T-helper 1 cell treated with Interleukin-12 subunit alpha and Interleukin-12 subunit beta and Interleukin-4 antibody, amounts not matched to agents 30 ng/mL and 1 ng/mL, for 36 hours (primary cell): ENCODE measurements at regions not wholly inside any gene's neighbourhood (a gene's known extent, or its start where the extent isn't known, plus 50 kb on each side); places are given as distances from the start of the nearest gene placed in this dataset.
"Not testable (repeated sequence)": the region's sequence is repeated elsewhere in the genome, so short reads cannot be mapped to it uniquely, and the experiment has no call there.

ENCODE experiments used
- intact Hi-C: fragments of 100-400 bp; cut with micrococcal nuclease; formaldehyde crosslinking; loops from one replicate; pipeline ENCODE4 v1.15.1; 2024

DNA sequence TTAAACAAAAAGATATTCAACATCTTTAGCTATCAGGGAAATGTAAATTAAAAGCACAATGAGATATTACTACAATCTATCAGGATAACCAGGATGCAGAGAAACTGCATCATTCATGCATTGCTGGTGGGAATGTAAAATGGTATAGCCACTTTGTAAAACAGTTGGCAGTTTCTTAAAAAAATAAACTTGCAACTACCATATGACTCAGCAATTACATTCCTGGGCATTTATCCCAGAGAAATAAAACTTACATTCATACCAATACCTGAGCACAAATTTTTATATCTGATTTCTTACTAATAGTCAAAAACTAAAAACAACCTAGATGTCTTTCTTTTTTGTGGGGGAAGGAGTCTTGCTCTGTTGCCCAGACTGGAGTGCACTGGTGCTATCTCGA is 190.3 kb upstream of the TAB2 start:
- intact Hi-C loops, result loop anchor here (5.0 kb wide), 1 partner anchor 45 kb away; no protein-coding TSS in a partner anchor

DNA sequence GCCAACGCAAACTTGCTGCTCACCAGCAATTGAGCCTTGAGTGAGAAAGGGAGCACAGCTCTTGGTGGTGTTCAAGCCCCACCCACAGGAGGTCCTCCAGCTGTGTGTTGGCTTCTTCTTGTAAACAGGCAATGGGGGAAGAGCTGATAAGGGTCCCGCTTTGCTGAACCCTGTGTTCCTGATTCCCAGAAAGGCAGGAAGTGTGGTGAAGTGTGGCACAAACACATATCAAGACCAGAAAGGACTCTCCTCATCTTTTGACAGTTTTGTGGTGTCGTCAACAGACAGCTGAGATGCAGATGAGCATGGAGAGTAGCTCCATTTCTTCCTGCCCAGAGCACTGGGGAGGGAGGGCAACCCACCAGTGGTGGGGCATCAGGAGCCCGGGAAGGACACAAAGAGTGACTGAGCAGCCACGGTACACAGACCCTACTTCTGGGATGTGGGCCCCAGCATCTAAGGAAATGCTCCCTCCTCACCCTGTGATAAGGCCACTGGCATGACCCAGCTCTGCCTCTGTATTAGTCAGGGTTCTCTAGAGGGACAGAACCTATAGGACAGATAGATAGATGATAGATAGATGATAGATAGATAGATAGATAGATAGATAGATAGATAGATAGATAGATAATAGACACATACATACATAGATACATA is 188.9 kb upstream of the TAB2 start:
- intact Hi-C loops, result loop anchor here (1.0 to 5.0 kb wide), 5 partner anchors 12 to 82 kb away; no protein-coding TSS in a partner anchor

DNA sequence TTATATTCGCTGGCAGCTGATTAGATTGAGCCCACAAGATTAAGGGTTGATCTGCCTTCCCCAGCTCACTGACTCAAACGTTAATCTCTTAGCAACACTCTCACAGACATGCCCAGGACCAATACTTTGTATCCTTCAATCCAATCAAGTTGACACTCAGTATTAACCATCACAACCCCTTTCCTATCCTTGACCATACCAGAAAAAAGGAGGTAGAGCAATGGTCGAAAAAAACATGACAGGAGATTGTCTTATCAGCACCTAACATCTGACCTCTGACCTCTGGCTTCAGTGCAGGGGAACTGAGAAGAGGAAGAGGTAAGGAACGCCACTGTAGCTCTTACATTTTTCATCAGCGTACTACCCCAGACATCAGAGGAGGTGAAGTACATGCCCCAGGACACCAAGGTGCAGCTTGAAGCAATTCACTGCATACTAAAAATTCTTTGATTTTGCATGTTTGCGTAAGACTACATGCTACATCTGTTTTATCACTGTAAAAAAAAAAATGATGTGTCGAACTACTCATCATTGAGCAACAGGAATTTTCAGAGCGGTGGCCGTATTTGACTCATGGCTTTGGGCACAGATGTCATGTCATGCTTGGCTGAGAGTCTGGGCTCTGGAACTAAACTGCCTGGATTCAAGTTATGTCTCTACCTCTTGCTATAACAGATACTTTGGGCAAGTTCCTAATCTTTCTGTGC is 188.0 kb upstream of the TAB2 start:
- intact Hi-C loops, result loop anchor here (2.0 to 5.0 kb wide), 3 partner anchors 15 to 81 kb away; no protein-coding TSS in a partner anchor

- intact Hi-C loops, result no loop called here
Observed at GRCh38 chr6:149130090-149130489, 187.4 kb upstream of the TAB2 start.

DNA sequence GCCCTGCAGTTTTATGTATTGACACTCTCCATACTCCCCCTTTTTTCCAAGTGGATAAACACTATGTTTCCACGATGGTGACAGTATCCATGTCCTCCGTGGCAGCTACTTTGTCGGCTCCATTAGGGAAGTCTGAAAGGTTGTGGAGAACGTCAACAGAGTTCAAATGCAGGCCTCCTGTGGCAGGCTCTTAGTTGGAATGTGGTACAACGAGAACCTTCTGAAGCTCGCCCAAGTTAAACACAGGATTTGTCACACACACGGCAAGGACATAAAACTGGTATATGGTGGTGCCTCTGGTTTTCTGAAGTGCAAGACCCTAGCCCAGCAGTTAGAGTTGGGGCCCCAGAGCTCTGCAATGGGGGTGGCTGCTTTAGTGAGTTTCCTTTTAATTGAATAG is 187.0 kb upstream of the TAB2 start:
- intact Hi-C loops, result no loop called here

GRCh38 chr6:149131891-149132290 is 185.6 kb upstream of the TAB2 start:
- intact Hi-C loops, result loop anchor here (1.0 kb wide), 1 partner anchor 9 kb away; no protein-coding TSS in a partner anchor

DNA sequence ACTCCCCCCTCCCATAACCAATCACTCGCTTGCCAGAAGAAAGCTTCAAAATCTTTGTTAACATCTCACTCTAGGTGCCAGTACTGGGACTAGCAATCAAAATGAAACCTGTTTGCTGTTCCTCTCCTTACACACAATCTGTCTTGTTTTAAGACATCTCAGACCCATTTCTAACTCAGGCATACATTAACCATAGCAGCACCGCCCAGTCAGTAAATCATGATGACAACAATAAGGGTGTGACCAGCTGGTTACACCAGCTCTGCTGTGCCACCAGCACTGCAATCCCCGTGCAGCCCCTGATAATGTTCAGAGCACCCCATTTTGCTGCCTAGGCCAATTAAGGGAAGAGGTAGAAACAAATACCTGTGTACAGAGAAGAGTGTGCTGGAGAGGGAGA is 185.2 kb upstream of the TAB2 start:
- intact Hi-C loops, result no loop called here

DNA sequence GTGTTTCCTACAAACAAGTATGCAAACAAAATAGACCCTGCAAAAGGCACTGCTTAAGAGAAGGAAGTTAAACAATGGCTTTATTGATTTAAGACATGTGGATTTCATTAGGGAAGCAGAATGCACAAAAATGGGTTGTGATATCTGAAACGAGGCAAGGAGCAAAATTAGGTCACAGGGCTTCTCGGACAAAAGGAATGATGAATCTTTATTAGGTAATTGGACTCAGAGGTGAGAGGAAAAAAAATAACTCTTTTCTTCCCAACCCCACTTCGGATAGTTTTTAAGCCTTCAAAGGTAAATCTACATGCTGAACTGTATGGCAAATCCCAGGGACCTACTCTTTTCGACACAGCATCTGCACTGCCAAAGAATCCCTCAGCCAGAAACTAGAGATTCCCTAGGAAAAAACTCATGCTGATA is 183.0 kb upstream of the TAB2 start:
- intact Hi-C loops, result no loop called here

DNA sequence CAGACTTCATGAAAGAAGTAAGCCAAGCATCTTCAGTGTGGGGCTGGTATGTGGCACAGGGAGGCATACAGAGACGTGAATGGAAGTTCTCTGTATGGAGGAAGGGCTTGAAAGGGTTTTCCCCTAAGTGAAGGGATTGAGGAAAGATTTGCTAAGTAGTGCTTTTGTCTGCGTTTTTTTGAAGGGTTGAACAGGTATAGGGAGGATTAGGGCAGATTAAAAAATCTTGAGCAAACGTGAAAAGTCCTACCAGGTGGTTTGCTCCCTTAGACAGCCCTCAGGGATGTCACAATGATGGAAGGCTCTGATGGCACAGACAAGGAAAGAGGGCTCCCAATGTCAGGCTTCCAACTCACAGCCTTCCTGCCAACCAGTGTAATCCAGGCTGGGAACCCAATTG is 181.7 kb upstream of the TAB2 start:
- intact Hi-C loops, result no loop called here

GRCh38 chr6:149136273-149136912 is 181.1 kb upstream of the TAB2 start:
- intact Hi-C loops, result no loop called here

- intact Hi-C loops, result no loop called here
Observed at GRCh38 chr6:149136913-149137286, 180.6 kb upstream of the TAB2 start.

DNA sequence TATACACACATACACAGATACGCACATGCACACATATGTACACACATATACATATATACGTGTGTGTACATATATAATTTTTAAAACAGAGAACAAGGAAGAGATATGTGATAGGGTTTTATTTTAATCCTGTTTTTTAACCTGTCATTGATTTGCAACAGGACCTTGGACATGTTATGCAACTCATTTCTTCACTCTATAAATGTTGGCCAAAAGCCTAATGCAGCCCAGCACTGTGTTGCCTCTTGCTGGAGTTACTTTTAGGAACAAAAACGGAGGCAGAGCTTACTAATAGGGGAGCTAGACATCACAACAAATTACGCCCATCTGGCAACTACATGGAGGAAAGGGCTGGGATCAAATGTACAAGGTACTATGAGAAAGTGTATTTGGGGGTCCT is 179.9 kb upstream of the TAB2 start:
- intact Hi-C loops, result no loop called here

DNA sequence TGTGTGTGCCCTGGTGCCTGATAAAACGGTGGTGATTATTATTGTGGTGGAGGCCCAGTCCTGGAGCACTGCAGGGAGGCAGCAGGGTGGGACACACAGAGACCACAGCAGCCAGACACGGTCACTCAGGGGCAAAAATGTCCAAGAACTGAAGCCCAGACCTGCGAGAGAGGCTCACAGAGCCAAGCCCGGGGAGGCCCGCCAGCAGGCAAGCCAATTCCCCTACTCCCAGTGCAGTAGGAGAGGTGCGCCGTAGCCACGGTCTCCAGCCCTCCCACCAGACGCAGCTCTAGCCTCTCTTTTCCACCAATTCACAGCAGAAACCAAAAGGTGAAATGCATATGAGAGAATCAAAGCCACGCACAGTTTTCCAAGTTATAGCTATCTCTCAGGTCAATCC is 179.4 kb upstream of the TAB2 start:
- intact Hi-C loops, result no loop called here

GRCh38 chr6:149138699-149139294 is 178.7 kb upstream of the TAB2 start:
- intact Hi-C loops, result no loop called here

- intact Hi-C loops, result loop anchor here (1.0 to 2.0 kb wide), 11 partner anchors 9 to 355 kb away; no protein-coding TSS in a partner anchor
Observed at GRCh38 chr6:149139782-149140136, 177.8 kb upstream of the TAB2 start.

- intact Hi-C loops, result loop anchor here (1.0 to 2.0 kb wide), 11 partner anchors 8 to 354 kb away; no protein-coding TSS in a partner anchor
Observed at GRCh38 chr6:149140137-149140909, 177.2 kb upstream of the TAB2 start.

GRCh38 chr6:149140910-149141290 is 176.6 kb upstream of the TAB2 start:
- intact Hi-C loops, result loop anchor here (1.0 to 2.0 kb wide), 11 partner anchors 7 to 354 kb away; no protein-coding TSS in a partner anchor

DNA sequence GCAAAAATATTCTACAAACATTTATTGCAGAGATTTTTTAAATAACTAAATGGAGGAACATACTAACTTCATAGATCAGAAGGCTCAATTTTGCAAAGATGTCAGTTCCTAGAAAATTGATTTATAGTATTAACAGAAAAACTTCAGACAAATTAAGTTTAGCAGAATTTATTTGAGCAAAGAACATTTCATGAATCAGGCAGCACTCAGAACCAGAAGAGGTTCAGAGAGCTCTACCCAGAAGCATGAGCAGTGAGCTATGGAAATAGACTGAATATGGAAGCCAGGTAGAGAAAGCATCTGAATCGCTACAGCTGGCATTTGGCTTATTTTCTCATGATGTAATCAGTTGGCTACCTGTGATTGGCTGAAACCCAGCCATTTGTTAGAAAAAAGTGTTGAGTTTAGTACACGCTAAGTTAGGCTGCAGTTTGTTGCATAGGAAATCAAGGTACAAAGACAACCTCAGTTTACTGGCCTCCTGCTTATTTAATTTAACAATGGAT is 174.5 kb upstream of the TAB2 start:
- intact Hi-C loops, result no loop called here

GRCh38 chr6:149145800-149146199 is 171.7 kb upstream of the TAB2 start:
- intact Hi-C loops, result not testable (repeated sequence)

DNA sequence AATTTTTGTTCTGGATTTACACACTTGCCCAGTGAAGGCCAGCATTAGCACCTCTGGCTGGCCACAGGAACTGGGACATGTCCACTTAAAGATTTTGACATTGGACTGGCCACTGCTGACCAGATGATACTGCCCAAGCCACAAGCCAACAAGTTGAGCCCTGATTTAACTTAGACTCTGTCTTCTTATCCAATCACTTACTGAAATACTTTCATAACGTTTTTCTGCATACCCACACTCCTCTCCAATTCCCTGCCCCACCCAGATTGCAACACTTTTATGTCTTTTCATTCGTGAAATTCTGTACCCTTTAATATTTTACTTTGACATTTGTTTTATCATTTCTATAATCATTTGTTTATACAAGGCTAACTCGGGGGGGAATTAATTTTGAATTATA is 170.3 kb upstream of the TAB2 start:
- intact Hi-C loops, result no loop called here
